Prostate gland (tissue), 2 donors: ENCODE measurements at regions not wholly inside any gene's neighbourhood (a gene's known extent, or its start where the extent isn't known, plus 50 kb on each side); places are given as distances from the start of the nearest gene placed in this dataset.

Experiments used
- POLR2A ChIP-seq: fragments of 450-650 bp; IDR thresholded peaks from one replicate; pipeline ENCODE4 v1.6.1; 2016; ENCODE audit warnings: antibody characterized with exemption, mild to moderate bottlenecking
- TF ChIP-seq, protein P1 (sequence below), 4 experiments: fragments of 200-600 bp in 2 of 4; fragments of 450-650 bp in 2 of 4; sonication (generic) in 2 of 4; IDR thresholded peaks; 1 replicate in 3 of 4; 2 replicates in 1 of 4; pipeline ENCODE4 v1.5.1; 2016 to 2019; ENCODE audit warnings: antibody characterized with exemption in 4 of 4, mild to moderate bottlenecking in 2 of 4, moderate library complexity in 2 of 4

DNA sequence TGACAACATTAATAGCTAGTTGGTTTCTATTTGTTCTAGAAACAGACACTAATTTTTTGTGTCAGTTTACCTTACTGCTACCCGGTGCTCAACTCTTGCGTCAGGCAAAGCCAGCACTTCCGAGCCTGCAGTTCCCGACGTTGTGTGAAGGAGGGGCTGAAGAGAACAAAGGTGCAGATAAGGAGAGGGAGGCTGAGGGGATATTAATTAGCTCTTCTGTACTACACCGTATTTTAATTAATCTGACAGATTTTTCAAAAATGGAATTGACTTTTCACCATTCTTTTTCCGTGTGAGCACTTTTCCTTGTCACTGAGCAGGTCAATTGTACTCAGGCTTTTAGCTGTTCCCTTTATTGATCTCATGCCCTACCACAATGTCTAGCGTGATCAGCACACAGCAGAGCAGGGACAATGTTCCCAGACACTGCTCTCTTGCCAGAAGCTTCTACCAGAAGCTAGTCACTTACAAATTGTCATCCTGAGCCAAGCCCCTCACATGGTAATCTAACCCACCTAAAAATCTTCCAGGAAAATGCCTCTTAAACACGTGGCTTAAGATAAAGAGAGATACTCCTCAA, 650.5 kb upstream of the MKI67 start:
- TF ChIP-seq POLR2A, result no peak
- TF ChIP-seq, protein P1, sequence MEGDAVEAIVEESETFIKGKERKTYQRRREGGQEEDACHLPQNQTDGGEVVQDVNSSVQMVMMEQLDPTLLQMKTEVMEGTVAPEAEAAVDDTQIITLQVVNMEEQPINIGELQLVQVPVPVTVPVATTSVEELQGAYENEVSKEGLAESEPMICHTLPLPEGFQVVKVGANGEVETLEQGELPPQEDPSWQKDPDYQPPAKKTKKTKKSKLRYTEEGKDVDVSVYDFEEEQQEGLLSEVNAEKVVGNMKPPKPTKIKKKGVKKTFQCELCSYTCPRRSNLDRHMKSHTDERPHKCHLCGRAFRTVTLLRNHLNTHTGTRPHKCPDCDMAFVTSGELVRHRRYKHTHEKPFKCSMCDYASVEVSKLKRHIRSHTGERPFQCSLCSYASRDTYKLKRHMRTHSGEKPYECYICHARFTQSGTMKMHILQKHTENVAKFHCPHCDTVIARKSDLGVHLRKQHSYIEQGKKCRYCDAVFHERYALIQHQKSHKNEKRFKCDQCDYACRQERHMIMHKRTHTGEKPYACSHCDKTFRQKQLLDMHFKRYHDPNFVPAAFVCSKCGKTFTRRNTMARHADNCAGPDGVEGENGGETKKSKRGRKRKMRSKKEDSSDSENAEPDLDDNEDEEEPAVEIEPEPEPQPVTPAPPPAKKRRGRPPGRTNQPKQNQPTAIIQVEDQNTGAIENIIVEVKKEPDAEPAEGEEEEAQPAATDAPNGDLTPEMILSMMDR (IDR thresholded peaks at IDR 0.05), result no peak
